LNCAP (cell line): ENCODE measurements at regions not wholly inside any gene's neighbourhood (a gene's known extent, or its start where the extent isn't known, plus 50 kb on each side); places are given as distances from the start of the nearest gene placed in this dataset.

Experiments
- TF ChIP-seq, protein P1 (sequence below): fragments of 450-650 bp; IDR thresholded peaks from 2 replicates; pipeline ENCODE4 v1.5.1; 2017; ENCODE audit warnings: mild to moderate bottlenecking

DNA sequence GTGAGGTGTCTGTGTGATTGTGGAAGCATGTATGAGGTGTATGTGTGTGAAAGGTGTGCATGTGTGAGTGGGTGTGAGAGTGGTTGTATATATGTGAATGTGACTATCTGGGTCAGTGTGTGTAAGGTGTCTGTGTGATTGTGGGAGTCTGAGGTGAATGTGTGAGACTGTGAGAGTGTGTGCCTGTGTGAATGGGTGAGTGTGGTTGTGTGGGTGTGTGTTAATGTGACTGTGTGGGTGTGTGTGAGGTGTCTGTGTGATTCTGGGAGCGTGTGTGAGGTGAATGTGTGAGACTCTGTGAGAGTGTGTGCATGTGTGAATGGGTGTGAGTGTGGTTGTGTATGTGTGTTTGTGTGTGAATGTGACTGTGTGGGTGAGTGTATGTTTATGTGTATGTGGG is 385.1 kb downstream of the TCERG1L start:
- TF ChIP-seq, protein P1, sequence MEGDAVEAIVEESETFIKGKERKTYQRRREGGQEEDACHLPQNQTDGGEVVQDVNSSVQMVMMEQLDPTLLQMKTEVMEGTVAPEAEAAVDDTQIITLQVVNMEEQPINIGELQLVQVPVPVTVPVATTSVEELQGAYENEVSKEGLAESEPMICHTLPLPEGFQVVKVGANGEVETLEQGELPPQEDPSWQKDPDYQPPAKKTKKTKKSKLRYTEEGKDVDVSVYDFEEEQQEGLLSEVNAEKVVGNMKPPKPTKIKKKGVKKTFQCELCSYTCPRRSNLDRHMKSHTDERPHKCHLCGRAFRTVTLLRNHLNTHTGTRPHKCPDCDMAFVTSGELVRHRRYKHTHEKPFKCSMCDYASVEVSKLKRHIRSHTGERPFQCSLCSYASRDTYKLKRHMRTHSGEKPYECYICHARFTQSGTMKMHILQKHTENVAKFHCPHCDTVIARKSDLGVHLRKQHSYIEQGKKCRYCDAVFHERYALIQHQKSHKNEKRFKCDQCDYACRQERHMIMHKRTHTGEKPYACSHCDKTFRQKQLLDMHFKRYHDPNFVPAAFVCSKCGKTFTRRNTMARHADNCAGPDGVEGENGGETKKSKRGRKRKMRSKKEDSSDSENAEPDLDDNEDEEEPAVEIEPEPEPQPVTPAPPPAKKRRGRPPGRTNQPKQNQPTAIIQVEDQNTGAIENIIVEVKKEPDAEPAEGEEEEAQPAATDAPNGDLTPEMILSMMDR: no peak

DNA sequence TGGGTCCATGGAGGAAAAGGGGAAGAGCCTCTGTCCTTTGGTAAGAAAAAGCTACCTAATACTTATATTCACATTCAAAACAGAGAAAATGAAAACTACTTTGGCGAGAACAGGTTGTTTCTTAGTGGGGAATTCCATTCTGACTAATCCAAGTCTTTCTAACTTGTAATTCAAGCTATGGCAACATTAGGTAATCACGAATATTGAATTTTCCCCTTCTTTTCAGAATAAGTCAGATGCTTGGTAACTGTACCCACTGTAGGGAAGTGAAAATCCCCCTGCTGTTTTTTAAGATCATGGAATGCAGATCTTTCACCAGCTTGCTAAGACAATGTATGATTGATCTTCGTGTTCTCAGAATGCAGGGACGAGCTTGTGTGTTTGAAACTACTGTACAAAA is 384.4 kb downstream of the TCERG1L start:
- TF ChIP-seq, protein P1: no peak

DNA sequence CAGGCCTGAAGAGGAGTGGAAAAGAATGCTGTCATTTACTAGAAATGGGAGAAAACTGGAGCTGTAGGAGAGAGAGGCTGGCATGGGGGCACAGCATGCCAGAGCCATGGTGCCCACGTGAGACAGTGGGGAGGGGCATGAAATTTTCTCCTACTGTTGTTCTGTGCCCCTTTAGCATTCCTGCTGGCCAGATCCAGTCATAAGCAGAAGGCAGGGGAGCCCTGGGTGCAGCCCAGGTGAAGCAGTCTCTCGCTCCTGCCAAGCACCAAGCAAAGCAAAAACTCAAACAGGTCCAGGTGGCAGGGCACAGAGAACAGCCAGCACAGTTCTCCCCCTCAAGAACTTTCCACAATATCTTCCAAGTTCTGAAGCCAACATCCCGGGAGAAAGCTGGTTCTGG is 383.2 kb downstream of the TCERG1L start:
- TF ChIP-seq, protein P1: no peak

DNA sequence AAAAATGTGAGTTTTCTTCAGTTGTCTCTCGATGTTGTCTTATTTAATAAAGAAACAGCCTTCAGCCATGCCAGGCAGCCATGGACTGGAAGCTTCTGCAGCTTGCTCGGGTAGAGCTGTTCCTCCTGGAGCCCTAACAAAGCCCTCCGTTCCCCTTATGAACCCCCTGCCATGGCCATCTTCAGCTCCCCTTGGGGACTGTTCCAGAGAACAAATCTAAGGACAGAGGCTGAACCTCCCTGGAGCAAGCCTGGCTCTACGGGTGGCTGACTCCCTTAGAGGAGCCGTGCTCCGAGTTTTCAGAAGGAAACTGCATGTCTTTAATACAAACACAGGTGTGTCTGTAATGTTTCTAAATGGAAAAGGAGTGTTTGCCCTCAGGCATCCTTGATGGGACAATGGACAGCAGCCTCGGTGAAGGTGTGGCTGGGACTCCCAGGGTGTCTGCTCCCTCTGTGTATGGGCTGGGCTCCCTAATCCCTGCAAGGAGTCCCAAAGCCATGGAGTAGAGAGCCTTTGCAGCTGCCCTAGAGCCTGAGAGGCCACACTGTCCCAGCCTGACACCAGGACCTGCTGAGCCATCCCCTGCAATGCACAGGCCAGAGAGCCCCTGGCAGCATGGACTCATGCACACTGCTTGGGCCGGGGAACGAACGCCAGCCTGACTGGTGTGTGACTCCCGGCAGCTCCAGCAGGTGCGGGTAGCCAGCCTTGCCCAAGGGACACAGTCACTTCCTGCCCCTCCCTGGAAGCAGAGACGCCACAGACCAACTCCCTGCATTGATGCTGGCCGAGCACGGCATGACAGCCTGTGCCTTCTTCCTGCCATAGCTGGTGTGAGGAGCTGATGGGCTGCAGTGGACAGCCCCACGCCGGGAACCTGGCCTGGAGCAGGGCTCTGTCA is 381.8 kb downstream of the TCERG1L start:
- TF ChIP-seq, protein P1: no peak

DNA sequence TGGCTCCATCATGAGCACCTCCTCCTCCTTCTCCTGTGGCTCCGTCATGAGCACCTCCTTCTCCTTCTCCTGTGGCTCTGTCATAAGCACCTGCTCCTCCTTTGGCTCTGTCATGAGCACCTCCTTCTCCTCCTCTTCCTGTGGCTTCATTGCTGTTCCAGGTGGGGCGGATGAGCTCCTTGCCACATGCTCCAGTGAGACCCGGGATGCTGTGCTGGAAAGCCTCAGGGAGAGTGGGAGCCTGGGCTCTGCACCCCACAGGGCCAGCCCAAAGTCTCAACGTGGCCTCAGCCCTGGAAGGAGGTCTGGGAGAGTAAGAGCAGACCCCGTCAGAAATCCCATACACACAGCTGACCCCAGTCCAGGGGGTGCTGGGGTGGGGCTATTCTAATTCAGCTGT is 380.7 kb downstream of the TCERG1L start:
- TF ChIP-seq, protein P1: no peak

DNA sequence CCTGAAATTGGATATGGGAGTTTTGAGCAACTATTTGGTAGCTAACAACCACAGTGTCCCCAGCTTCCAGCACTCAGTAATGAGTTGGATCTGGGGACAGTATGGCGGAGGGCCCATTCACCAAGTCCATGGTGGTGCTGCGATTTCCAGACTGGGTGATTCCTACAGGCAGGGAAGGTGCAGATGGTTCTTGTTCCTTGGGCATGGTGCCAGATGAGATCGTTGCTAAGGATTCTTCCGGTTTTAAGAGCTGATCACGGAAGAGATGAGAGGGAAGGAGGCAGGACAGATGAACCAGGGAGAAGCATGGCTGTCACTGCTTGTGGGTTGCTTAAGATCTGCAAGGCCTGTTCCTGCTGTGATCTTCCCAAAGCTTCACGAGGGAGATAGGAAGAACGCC is 380.3 kb downstream of the TCERG1L start:
- TF ChIP-seq, protein P1: no peak

DNA sequence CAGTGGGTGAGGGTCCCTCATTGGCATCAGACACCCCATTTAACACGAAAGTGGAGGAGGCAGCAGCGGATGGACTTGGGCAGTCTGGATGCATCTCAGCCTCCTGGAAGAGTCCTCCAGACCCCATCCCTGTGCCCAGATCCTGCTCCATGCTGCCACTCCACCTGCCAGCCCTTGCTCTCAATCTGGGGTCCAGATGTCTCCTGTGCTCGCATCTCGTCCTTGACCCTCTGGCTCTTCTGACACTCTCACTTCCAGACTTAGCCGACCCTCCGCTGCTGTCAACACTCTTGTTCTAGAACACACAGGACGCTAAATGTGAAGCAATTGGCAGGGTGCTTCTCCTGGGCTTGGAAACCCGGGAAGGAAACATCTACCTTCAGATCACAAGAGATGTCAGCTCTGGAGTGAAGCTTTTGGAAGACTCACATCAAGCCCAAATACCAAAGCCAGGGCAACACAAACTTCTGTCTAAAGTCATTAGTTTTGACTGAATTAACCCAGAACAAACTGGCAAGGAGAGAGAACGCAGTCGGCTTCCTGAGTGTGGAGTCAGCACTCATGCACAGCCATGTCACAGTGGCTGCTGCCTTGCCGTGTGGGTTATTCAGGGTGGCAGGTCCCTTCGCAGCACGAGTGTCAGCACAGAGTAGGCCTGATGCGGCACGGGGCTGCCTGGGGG is 379.1 kb downstream of the TCERG1L start:
- TF ChIP-seq, protein P1: no peak
